GM18511 (cell line): ENCODE measurements at regions not wholly inside any gene's neighbourhood (a gene's known extent, or its start where the extent isn't known, plus 50 kb on each side); places are given as distances from the start of the nearest gene placed in this dataset.
A peak's percentile ranks its signal among the peaks of the same experiment; 100 is the strongest.
"Not testable (repeated sequence)": the region's sequence is repeated elsewhere in the genome, so short reads cannot be mapped to it uniquely, and the experiment has no call there.

Experiments used
- ATAC-seq: cut with Tn5 transposase; IDR thresholded peaks from one replicate; pipeline ENCODE4 v1.9.1; 2021; ENCODE audit warnings: mild to moderate bottlenecking, moderate library complexity; ENCODE audit not compliant: unreplicated experiment

DNA sequence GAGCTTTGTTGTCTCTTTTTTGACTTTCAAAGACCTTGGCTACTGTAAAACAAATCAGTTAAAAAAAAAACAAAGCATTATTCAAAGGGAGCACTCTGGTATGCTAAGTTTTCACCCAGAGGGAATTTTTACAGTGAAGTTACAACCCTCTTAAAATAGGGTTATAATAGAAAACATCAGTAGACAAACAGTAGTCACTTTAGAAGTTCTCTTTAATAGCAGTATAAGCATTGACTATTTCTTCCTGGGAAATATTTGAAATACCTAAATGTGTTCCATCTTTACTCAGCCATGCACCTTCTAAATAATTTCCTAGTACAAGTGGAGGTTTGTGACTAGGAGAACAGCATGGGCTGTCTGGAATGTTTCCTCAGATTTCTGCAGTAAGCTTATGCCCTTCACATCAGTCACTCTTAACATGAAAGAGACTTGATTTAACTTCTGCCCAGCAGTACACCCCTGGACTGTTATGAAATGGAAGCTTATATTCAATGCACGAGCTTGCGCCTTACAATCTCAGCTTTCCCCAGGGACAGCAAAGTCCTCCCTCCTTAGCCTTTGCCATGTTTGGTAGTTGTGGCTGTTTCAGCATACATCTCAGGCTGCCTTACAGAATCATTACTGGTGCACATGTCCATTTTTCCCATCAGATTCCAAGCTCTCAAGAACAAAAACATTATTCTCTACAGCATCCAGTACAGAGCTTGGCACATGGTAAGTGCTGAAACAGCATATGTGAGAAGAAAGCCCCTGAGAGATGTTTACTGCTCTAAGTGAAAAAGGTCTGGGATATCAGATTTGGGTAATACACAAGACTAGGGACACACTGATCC lies 191.5 kb downstream of the ZNF608 start:
- ATAC-seq, result no peak

- no peak for ATAC-seq
These were observed 192.5 kb downstream of the ZNF608 start for GRCh38 chr5:124553911-124554310.

DNA sequence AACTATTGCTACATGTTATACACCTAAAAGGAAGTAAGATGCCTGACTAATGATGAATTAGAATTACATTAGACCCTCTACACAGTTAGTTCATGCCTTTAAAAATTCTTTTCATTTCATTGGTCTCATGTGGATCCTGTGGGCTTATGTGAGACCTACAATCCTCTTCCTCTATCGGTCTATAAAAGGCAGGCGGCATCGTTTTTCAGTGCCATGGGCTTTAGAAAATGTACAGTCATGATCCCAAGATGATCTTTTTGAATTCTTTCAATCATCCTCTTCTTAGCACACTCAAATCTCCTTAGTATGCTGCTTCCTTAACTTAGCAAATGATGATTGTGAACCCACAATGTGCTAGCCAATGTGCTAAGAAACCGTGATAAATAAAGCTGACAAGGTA lies 193.9 kb downstream of the ZNF608 start:
- ATAC-seq, result no peak

- no peak for ATAC-seq
These were observed 194.5 kb downstream of the ZNF608 start for GRCh38 chr5:124551939-124552279.

GRCh38 chr5:124550731-124551130 lies 195.7 kb downstream of the ZNF608 start:
- ATAC-seq, result no peak

GRCh38 chr5:124549891-124550436 lies 196.5 kb downstream of the ZNF608 start:
- no peak for ATAC-seq

DNA sequence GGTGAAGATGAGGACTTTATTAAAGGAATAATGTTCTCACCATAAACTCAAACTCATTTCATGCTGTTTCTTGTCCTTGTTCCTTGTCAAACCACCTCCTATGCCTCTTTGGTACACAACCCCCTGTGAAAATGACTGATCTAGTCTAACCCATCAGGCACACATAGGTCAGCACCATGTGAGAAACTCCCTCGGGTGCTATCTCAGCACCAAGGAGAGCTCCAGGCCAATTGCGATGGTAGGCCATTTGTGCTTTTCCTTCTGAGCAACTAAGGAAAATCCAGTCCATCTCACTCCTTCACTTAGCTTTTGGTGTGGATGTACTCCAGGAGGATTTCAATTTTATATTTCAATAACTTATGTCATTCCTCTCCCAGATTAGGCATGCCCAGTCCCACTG lies 199.8 kb downstream of the ZNF608 start:
- no peak for ATAC-seq

DNA sequence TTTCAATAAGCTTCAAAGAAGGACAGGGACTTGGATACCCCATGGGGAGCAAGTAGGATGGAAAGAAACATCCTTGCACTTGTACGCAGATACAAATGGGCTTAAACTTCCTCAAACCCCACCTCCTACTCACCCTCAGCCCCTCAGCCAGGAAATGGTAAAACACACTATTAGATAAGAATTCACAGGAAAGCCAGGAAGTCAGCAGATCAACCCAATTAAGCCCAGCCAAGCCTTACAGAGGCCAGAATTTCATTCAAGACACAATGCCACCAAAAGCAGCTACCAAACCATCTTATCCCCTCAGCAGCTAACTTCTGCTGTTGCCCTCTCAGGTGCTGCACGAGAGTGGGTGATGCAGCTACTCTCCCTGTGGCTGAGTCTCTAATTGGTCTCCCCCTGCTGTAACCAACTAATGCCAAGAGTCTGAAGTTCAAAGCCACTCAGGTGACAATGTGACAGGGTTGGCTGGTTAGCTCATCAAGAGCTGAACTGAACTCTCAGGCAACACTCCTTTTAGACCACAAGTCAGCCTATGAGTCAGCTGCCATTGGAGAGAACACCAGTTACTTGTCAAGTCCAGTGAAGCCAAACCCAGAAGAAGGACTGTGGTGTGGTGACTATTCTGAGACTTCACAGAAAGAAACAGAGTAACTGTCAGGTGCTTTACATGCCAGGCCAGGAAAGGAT lies 201.9 kb downstream of the ZNF608 start:
- ATAC-seq, result peak; percentile 99

DNA sequence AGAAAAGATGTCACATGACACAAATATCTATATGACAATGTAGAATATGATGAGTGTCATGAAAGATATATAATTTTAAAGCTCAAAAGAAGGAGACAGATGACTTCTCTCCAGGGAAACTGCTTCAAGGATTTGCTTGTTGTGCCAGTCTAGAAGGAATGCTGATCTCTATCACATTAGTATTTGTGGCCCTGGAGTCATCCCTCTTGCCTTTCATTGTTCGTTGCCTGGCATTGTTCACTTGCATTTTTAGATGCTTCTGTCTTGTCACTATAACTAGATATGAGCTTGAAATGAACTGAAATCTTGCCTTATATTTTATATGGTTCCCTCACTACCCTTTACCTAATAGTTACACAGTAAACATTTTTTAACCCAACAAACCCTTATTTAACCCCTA lies 207.5 kb downstream of the ZNF608 start:
- ATAC-seq, result no peak

GRCh38 chr5:124538191-124538590 lies 208.2 kb downstream of the ZNF608 start:
- no peak for ATAC-seq

DNA sequence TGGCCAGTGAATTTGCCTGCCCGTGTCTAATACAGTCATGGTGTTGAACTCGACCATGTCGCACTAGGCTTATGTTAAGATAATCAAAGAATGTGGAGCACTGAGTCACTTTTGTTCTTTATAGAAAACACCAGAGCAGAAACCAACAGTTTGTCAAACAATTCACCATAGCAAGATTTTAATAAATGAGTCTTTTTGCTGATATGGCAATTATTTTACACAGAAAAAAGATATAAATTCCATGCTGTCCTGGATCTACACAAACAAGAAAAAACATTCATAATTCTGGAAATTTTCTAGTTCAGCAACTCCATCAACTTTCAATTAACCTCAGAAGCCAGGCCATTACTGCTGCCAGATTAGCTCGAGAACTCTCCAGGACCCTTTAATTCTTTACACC lies 208.9 kb downstream of the ZNF608 start:
- no peak for ATAC-seq

GRCh38 chr5:124537107-124537506 lies 209.3 kb downstream of the ZNF608 start:
- no peak for ATAC-seq

GRCh38 chr5:124536333-124536732 lies 210.1 kb downstream of the ZNF608 start:
- ATAC-seq, result no peak

GRCh38 chr5:124530916-124531315 lies 215.5 kb downstream of the ZNF608 start:
- ATAC-seq, result no peak

GRCh38 chr5:124528838-124529237 lies 217.6 kb downstream of the ZNF608 start:
- peak; percentile 54 for ATAC-seq

- peak; percentile 44 for ATAC-seq
These were observed 219.0 kb downstream of the ZNF608 start for GRCh38 chr5:124527220-124527991.

- not testable (repeated sequence) for ATAC-seq
These were observed 220.4 kb downstream of the ZNF608 start for GRCh38 chr5:124526079-124526478.

- peak; percentile 89 for ATAC-seq
These were observed 221.7 kb downstream of the ZNF608 start for GRCh38 chr5:124524552-124525232.

GRCh38 chr5:124523897-124524296 lies 222.5 kb downstream of the ZNF608 start:
- ATAC-seq, result no peak

DNA sequence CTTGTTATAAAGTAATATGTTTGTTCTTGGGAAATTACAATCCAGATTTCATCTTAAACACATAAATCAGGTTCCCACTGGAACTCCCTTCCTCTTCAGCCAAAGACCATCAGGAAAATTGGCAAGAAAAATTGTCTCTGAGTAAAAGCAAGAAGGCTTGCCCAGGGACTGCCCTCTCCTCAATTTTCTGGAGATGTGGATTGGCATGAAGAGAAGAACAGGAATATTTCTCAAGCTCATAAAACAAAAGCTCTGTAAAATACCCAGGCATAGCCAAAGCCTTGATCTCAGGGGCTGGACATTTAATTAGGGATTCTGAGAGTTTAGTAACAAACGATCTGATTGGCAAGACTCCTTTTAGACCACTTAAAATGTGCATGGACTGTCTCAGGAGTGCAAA lies 223.4 kb downstream of the ZNF608 start:
- ATAC-seq, result no peak
